Activated CD8-positive, alpha-beta T cell treated with anti-CD3 and anti-CD28 coated beads for 36 hours (primary cell): ENCODE measurements at regions not wholly inside any gene's neighbourhood (a gene's known extent, or its start where the extent isn't known, plus 50 kb on each side); places are given as distances from the start of the nearest gene placed in this dataset.

Experiments
- ATAC-seq: fragments of 200-7000 bp; cut with Tn5 transposase; one replicate; pipeline ENCODE4 v1.10.0; 2021; ENCODE audit warnings: mild to moderate bottlenecking, moderate library complexity
- CTCF ChIA-PET: fragments of 350-600 bp; sonication (Branson Sonifier 250); formaldehyde crosslinking; loops from one replicate; lab custom pipeline; 2021; ENCODE audit warnings: antibody characterized with exemption; lab: Charles Lee
- POLR2A ChIA-PET: fragments of 350-600 bp; sonication (Branson Sonifier 250); formaldehyde crosslinking; loops from one replicate; lab custom pipeline; 2021; ENCODE audit warnings: antibody characterized with exemption; lab: Charles Lee
- DNase-seq: peaks from one replicate; pipeline ENCODE4 v3.0.0-alpha.2; 2020
- H3K27ac Mint-ChIP-seq: one replicate; pipeline ENCODE4 v1.8.0; 2021; ENCODE audit warnings: mild to moderate bottlenecking, mixed read lengths
- H3K27me3 Mint-ChIP-seq: one replicate; pipeline ENCODE4 v1.8.0; 2021; ENCODE audit warnings: mixed read lengths
- H3K36me3 Mint-ChIP-seq: one replicate; pipeline ENCODE4 v1.8.0; 2021; ENCODE audit warnings: low read depth, mixed read lengths
- H3K4me1 Mint-ChIP-seq: one replicate; pipeline ENCODE4 v1.8.0; 2021; ENCODE audit warnings: low read depth, mixed read lengths
- H3K4me3 Mint-ChIP-seq: one replicate; pipeline ENCODE4 v1.8.0; 2021; ENCODE audit warnings: mild to moderate bottlenecking, moderate library complexity, mixed read lengths
- H3K9me3 Mint-ChIP-seq: one replicate; pipeline ENCODE4 v1.8.0; 2021; ENCODE audit warnings: mixed read lengths
- intact Hi-C: fragments of 100-400 bp; cut with micrococcal nuclease; formaldehyde crosslinking; loops from one replicate; pipeline ENCODE4 v1.10.0; 2022
- TF ChIP-seq, protein P1 (sequence below): fragments of 200-600 bp; IDR thresholded peaks from one replicate; pipeline ENCODE4 v1.8.0; 2022; ENCODE audit warnings: antibody characterized with exemption, mild to moderate bottlenecking

DNA sequence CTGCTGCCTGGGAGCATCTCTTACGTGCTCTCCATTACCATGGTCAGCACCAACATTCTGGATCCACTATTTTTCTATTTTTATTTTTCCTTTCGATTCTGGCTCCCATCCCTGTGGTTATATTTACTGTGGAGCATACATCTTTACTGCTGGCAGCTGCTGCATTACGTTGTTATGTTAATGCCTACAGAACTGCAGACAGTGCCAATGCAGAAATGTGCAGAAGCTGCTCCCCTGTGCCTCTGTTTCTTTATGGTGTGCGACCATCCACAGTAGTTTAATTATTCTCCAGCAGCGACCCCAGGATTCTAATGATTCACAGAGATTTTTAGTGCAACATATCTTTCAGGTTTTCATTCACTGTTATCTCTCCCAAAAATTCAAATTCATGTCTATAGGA lies 911.7 kb upstream of the SLITRK6 start:
- Mint-ChIP-seq H3K27ac (no peak overlapping the region), H3K36me3 (no peaks in the 10 kb centered on the region), H3K27me3 (no peaks in the 10 kb centered on the region), H3K4me1 (no peaks in the 10 kb centered on the region), H3K4me3 (no peak overlapping the region), H3K9me3 (peaks cover 3% of the 10 kb centered on the region)
- TF ChIP-seq, protein P1, sequence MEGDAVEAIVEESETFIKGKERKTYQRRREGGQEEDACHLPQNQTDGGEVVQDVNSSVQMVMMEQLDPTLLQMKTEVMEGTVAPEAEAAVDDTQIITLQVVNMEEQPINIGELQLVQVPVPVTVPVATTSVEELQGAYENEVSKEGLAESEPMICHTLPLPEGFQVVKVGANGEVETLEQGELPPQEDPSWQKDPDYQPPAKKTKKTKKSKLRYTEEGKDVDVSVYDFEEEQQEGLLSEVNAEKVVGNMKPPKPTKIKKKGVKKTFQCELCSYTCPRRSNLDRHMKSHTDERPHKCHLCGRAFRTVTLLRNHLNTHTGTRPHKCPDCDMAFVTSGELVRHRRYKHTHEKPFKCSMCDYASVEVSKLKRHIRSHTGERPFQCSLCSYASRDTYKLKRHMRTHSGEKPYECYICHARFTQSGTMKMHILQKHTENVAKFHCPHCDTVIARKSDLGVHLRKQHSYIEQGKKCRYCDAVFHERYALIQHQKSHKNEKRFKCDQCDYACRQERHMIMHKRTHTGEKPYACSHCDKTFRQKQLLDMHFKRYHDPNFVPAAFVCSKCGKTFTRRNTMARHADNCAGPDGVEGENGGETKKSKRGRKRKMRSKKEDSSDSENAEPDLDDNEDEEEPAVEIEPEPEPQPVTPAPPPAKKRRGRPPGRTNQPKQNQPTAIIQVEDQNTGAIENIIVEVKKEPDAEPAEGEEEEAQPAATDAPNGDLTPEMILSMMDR = no peak
- ChIA-PET POLR2A (no interaction called here), CTCF (no interaction called here)
- intact Hi-C loops = no loop called here
- no peak for DNase-seq
- ATAC-seq = no peak

DNA sequence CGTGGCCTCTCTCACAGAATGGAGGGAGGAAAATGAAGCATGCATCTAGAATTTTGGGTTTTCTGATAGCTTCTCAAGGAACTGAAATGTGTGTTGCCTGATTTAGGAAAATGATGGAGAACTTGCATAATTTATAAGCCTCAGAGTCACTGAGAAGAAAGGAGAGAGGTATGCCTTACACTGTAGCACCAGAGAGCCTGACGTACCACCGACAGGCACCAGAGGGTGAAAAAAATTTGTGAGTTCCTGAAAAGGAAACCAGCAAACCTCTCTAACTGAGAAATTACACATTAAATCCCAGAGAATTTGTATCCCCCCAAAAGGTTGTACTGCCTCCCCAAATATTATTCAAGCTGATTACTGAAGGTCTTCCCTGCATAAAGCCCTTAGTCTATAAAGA lies 915.3 kb upstream of the SLITRK6 start:
- ATAC-seq (no peak), DNase-seq (no peak)
- intact Hi-C loops = no loop called here
- Mint-ChIP-seq H3K4me3 (no peak overlapping the region), H3K4me1 (no peaks in the 10 kb centered on the region), H3K36me3 (no peaks in the 10 kb centered on the region), H3K27me3 (no peaks in the 10 kb centered on the region), H3K27ac (no peak overlapping the region), H3K9me3 (peaks cover 1% of the 10 kb centered on the region)
- ChIA-PET CTCF (no interaction called here), POLR2A (no interaction called here)
- TF ChIP-seq, protein P1 = no peak

DNA sequence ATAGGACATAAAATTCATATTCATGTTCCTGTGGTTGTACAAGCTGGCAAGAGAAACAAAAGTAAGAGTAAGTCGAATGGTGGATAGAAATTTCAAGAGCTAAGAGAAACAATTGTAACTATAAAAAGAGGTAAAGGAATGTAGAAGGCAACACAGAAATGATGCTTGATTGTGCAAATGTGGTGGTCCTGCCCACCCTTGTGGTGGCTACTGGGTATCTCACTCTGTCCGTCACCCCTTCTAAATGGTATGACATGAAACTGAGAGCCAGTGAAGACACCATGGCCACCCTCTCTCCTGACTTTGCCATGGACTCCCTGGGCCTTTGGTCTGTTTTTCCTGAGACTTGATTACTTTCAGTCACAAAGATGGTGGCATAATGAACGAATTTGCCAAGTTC lies 925.9 kb upstream of the SLITRK6 start:
- DNase-seq (no peak), ATAC-seq (no peak)
- Mint-ChIP-seq H3K4me1 (no peaks in the 10 kb centered on the region), H3K4me3 (no peak overlapping the region), H3K27me3 (no peaks in the 10 kb centered on the region), H3K9me3 (peaks cover 4% of the 10 kb centered on the region), H3K27ac (no peak overlapping the region), H3K36me3 (no peaks in the 10 kb centered on the region)
- CTCF ChIA-PET = no interaction called here
- TF ChIP-seq, protein P1 = no peak
- POLR2A ChIA-PET = no interaction called here
- intact Hi-C loops = no loop called here

DNA sequence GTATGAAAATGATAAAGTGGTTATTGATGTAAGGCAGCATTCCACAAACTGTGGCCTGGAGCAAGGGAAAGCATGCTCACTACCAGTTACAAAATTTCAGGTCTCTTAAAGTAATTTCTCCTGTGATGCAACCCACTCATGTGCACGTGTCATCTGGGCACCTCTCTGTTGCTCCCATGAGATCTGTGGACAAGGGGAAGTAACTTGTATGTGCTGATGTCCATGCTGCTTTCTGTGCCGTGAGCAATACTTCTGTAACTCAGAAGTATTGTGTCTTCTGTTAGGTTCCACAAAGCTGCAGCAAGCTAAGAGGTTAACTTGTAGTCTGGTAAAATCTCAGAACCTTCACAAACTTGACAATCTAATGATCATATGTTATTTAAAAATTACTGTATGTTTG lies 930.0 kb upstream of the SLITRK6 start:
- H3K4me3 Mint-ChIP-seq = no peak overlapping the region
- no peaks in the 10 kb centered on the region for H3K36me3 Mint-ChIP-seq
- ChIA-PET CTCF (no interaction called here), POLR2A (no interaction called here)
- intact Hi-C loops = no loop called here
- no peaks in the 10 kb centered on the region for H3K27me3 Mint-ChIP-seq
- H3K27ac Mint-ChIP-seq = no peak overlapping the region
- TF ChIP-seq, protein P1 = no peak
- ATAC-seq (no peak), DNase-seq (no peak)
- H3K9me3 Mint-ChIP-seq = peaks cover 13% of the 10 kb centered on the region
- H3K4me1 Mint-ChIP-seq = no peaks in the 10 kb centered on the region

DNA sequence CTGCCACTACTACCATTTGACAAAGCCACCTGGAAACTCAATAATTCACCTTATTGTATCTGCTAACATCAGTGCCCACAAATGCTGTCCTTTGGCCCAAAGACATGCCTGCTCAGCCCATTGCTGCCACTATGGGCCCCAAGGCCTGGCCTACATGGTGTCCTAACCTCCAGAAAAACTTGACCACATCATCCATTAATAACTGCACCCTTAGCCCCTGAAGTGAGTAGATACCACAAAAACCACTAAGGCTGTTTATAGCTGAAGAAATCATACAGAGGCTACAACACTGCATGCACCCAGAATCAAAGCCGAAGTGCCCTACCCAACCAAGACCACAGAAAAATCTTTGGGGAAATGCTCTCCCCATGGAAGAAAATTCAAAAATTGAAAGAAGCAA lies 932.8 kb upstream of the SLITRK6 start:
- CTCF ChIA-PET = no interaction called here
- intact Hi-C loops = no loop called here
- H3K36me3 Mint-ChIP-seq = no peaks in the 10 kb centered on the region

More for the DNA sequence above, 932.8 kb upstream of the SLITRK6 start:
- POLR2A ChIA-PET = no interaction called here
- DNase-seq (no peak), ATAC-seq (no peak)
- Mint-ChIP-seq H3K9me3 (peaks cover 17% of the 10 kb centered on the region), H3K27ac (no peak overlapping the region), H3K4me1 (no peaks in the 10 kb centered on the region), H3K4me3 (no peak overlapping the region), H3K27me3 (no peaks in the 10 kb centered on the region)
- TF ChIP-seq, protein P1 = no peak
